Suprapubic skin (tissue), 3 donors: ENCODE measurements at regions not wholly inside any gene's neighbourhood (a gene's known extent, or its start where the extent isn't known, plus 50 kb on each side); places are given as distances from the start of the nearest gene placed in this dataset.

Experiments
- CTCF ChIP-seq, 2 donors: fragments of 200-600 bp in 1 of 2; fragments of 450-650 bp in 1 of 2; sonication (generic) in 1 of 2; IDR thresholded peaks; one replicate each; pipeline ENCODE4 v1.5.1; 2016 to 2019; ENCODE audit warnings: antibody characterized with exemption in 2 of 2, mild to moderate bottlenecking in 1 of 2, moderate library complexity in 1 of 2
- EP300 ChIP-seq: sonication (generic); formaldehyde crosslinking; IDR thresholded peaks from one replicate; pipeline ENCODE4 v1.6.1; 2017; ENCODE audit warnings: antibody characterized with exemption
- POLR2A ChIP-seq, 2 donors: fragments of 450-650 bp; IDR thresholded peaks; one replicate each; pipeline ENCODE4 v1.6.1; 2017; ENCODE audit warnings: antibody characterized with exemption in 2 of 2, mild to moderate bottlenecking in 2 of 2, moderate library complexity in 2 of 2

GRCh38 chr2:118475622-118476205, 371.7 kb downstream of the EN1 start:
- TF ChIP-seq POLR2A (IDR thresholded peaks at IDR 0.05) (no peak), EP300 (no peak), CTCF (IDR thresholded peaks at IDR 0.05) (no peak)
